Neutrophil (primary cell): ENCODE measurements at regions not wholly inside any gene's neighbourhood (a gene's known extent, or its start where the extent isn't known, plus 50 kb on each side); places are given as distances from the start of the nearest gene placed in this dataset.
A peak's percentile ranks its signal among the peaks of the same experiment; 100 is the strongest.

Source experiments
- H3K27ac ChIP-seq: fragments of 200-600 bp; sonication (generic); 2 replicates; pipeline ENCODE4 v1.5.1; 2016; ENCODE audit warnings: mild to moderate bottlenecking, moderate library complexity
- H3K27me3 ChIP-seq: fragments of 200-600 bp; sonication (generic); 2 replicates; pipeline ENCODE4 v1.6.0; 2016; ENCODE audit warnings: mild to moderate bottlenecking
- H3K36me3 ChIP-seq: fragments of 200-600 bp; sonication (generic); 2 replicates; pipeline ENCODE4 v1.5.1; 2017
- H3K4me1 ChIP-seq, 2 experiments: fragments of 200-600 bp in 1 of 2; sonication (generic) in 1 of 2; 1 replicate in 1 of 2; 2 replicates in 1 of 2; pipeline versions ENCODE4 v1.5.1 to v1.6.1; 2013 to 2016; ENCODE audit warnings: low read depth in 1 of 2, low read length in 1 of 2, mild to moderate bottlenecking in 1 of 2, moderate library complexity in 1 of 2; ENCODE audit not compliant: control insufficient read depth in 1 of 2, insufficient read depth in 1 of 2
- H3K4me3 ChIP-seq, 2 experiments: fragments of 200-600 bp in 1 of 2; sonication (generic) in 1 of 2; 1 replicate in 1 of 2; 2 replicates in 1 of 2; pipeline ENCODE4 v1.5.1; 2013 to 2016; ENCODE audit warnings: low read depth in 1 of 2, low read length in 1 of 2, mild to moderate bottlenecking in 1 of 2, moderate library complexity in 1 of 2
- H3K9me3 ChIP-seq: fragments of 200-600 bp; sonication (generic); 2 replicates; pipeline ENCODE4 v1.5.1; 2016
- TF ChIP-seq, protein P1 (sequence below): fragments of 200-600 bp; sonication (generic); IDR thresholded peaks from 2 replicates; pipeline ENCODE4 v1.5.1; 2016; ENCODE audit warnings: antibody characterized with exemption

GRCh38 chr9:107855164-107855563 is 365.6 kb upstream of the KLF4 start:
- Histone ChIP-seq H3K4me1 (peaks cover 0 to 3% of the 10 kb centered on the region in 2 experiments), H3K27ac (no peak overlapping the region), H3K4me3 (no peak overlapping the region), H3K27me3 (no peaks in the 10 kb centered on the region), H3K9me3 (no peaks in the 10 kb centered on the region), H3K36me3 (no peaks in the 10 kb centered on the region)
- TF ChIP-seq, protein P1, sequence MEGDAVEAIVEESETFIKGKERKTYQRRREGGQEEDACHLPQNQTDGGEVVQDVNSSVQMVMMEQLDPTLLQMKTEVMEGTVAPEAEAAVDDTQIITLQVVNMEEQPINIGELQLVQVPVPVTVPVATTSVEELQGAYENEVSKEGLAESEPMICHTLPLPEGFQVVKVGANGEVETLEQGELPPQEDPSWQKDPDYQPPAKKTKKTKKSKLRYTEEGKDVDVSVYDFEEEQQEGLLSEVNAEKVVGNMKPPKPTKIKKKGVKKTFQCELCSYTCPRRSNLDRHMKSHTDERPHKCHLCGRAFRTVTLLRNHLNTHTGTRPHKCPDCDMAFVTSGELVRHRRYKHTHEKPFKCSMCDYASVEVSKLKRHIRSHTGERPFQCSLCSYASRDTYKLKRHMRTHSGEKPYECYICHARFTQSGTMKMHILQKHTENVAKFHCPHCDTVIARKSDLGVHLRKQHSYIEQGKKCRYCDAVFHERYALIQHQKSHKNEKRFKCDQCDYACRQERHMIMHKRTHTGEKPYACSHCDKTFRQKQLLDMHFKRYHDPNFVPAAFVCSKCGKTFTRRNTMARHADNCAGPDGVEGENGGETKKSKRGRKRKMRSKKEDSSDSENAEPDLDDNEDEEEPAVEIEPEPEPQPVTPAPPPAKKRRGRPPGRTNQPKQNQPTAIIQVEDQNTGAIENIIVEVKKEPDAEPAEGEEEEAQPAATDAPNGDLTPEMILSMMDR = no peak

- TF ChIP-seq, protein P1 = no peak
- H3K9me3 ChIP-seq = no peaks in the 10 kb centered on the region
- H3K4me1 ChIP-seq = peaks cover 12 to 13% of the 10 kb centered on the region in 2 experiments
- no peaks in the 10 kb centered on the region for H3K27me3 ChIP-seq
- no peaks in the 10 kb centered on the region for H3K36me3 ChIP-seq
- no peak overlapping the region for H3K27ac ChIP-seq
- no peak overlapping the region for H3K4me3 ChIP-seq
Observed at GRCh38 chr9:107853461-107853860, 363.9 kb upstream of the KLF4 start.

DNA sequence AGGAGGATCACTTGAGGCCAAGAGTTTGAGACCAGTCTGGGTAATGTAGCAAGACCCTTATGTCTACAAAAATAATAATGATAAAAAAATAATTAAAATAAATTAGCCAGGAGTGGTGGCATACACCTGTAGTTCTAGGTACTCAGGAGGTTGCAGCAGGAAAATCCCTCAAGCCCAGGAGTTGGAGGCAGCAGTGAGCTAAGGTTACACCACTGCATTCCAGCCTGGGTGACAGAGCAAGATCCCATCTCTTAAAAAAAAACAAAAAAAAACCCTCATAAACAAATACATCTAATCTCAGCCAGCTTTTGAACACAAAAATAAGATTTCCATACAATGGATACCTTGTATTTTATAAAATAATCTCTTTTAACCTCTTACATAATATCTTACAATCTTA is 363.3 kb upstream of the KLF4 start:
- no peak overlapping the region for H3K4me3 ChIP-seq
- H3K9me3 ChIP-seq = no peaks in the 10 kb centered on the region
- H3K4me1 ChIP-seq = peaks cover 18 to 19% of the 10 kb centered on the region in 2 experiments
- no peaks in the 10 kb centered on the region for H3K27me3 ChIP-seq
- TF ChIP-seq, protein P1 = no peak
- H3K27ac ChIP-seq = no peak overlapping the region
- no peaks in the 10 kb centered on the region for H3K36me3 ChIP-seq

DNA sequence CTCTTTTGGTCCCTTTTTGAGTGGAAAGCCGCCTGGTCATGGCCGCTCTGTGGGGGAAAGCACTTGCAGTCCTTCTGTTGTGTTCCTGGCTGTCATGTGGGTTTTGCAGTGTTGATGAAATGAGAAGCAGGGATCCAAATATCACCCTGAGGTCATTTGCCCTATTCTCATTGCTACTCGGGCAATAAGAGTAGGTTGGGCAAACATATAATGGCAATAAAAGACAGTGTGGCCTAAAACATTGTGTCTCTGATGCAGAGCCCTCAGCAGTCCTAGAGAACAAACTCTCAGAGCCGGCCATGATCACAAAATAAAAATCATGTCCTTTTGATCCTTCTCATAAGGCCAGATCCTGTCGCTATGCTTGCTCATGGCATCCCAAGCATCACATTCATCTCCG is 361.1 kb upstream of the KLF4 start:
- H3K4me1 ChIP-seq = peaks cover 23 to 26% of the 10 kb centered on the region in 2 experiments
- no peak overlapping the region for H3K27ac ChIP-seq
- H3K9me3 ChIP-seq = no peaks in the 10 kb centered on the region
- no peaks in the 10 kb centered on the region for H3K27me3 ChIP-seq
- TF ChIP-seq, protein P1 = no peak
- no peaks in the 10 kb centered on the region for H3K36me3 ChIP-seq
- no peak overlapping the region for H3K4me3 ChIP-seq

- Histone ChIP-seq H3K36me3 (no peaks in the 10 kb centered on the region), H3K9me3 (no peaks in the 10 kb centered on the region), H3K4me1 (peaks cover 23 to 26% of the 10 kb centered on the region in 2 experiments), H3K27me3 (no peaks in the 10 kb centered on the region), H3K27ac (peak overlapping the region; percentile 83), H3K4me3 (no peak overlapping the region)
- TF ChIP-seq, protein P1 = no peak
Observed at GRCh38 chr9:107847978-107848964, 358.7 kb upstream of the KLF4 start.
